ENCODE measurements at regions not wholly inside any gene's neighbourhood (a gene's known extent, or its start where the extent isn't known, plus 50 kb on each side); places are given as distances from the start of the nearest gene placed in this dataset.
"Not testable (repeated sequence)": the region's sequence is repeated elsewhere in the genome, so short reads cannot be mapped to it uniquely, and the experiment has no call there.

DNA sequence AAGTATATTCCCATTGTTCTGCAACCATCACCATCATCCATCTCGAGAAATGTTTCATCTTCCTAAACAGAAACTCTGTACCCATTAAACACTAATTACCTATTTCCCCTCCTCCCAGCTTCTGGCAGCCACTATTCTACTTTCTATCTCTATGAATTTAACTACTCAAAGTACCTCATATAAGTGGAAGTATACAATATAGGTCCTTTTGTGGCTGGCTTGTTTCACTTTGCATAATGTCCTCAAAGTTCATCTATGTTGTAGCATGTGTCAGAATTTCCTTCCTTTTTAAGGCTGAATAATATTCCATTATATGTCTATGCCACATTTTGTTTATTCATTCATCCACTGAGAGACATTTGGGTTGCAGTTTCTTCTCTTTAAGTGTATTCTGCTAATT lies 159.4 kb downstream of the KCNRG start:
- H3K9ac ChIP-seq (ENCODE audit: insufficient read depth, low read length) = no peak overlapping the region
- H2AFZ ChIP-seq (ENCODE audit: low read length) = no peak overlapping the region
- H3K9me3 ChIP-seq (ENCODE audit: control insufficient read depth, insufficient read depth, low read depth, low read length) = no peaks in the 10 kb centered on the region
- H3K27me3 ChIP-seq (ENCODE audit: control insufficient read depth, insufficient read depth, low read length) = no peaks in the 10 kb centered on the region
- DNase-seq (ENCODE audit: low read depth in 2 of 2) = no peak
- no peaks in the 10 kb centered on the region for H3K79me2 ChIP-seq (ENCODE audit: control insufficient read depth, insufficient read depth, low read length)
- no peak overlapping the region for H3K4me3 ChIP-seq (replicated peaks in 1 of 4; ENCODE audit: control extremely low read depth in 1 of 4, insufficient read depth in 1 of 4, low read depth in 3 of 4, low read length in 4 of 4)
- H3K4me2 ChIP-seq (ENCODE audit: extremely low read depth, insufficient read depth, low read length) = no peak overlapping the region
- no peaks in the 10 kb centered on the region for H3K36me3 ChIP-seq (ENCODE audit: control insufficient read depth, insufficient read depth, low read length)
- H3K27ac ChIP-seq (ENCODE audit: insufficient read depth, low read length) = no peak overlapping the region
- H4K20me1 ChIP-seq (ENCODE audit: control insufficient read depth, extremely low read depth, insufficient read depth, low read length) = no peaks in the 10 kb centered on the region
- no peaks in the 10 kb centered on the region for H3K4me1 ChIP-seq (ENCODE audit: control insufficient read depth, extremely low read depth, insufficient read depth, low read length)
- no peak for TF ChIP-seq EZH2 (IDR thresholded peaks at IDR 0.05; ENCODE audit: low read length, missing control alignments)
- TF ChIP-seq, protein P1, sequence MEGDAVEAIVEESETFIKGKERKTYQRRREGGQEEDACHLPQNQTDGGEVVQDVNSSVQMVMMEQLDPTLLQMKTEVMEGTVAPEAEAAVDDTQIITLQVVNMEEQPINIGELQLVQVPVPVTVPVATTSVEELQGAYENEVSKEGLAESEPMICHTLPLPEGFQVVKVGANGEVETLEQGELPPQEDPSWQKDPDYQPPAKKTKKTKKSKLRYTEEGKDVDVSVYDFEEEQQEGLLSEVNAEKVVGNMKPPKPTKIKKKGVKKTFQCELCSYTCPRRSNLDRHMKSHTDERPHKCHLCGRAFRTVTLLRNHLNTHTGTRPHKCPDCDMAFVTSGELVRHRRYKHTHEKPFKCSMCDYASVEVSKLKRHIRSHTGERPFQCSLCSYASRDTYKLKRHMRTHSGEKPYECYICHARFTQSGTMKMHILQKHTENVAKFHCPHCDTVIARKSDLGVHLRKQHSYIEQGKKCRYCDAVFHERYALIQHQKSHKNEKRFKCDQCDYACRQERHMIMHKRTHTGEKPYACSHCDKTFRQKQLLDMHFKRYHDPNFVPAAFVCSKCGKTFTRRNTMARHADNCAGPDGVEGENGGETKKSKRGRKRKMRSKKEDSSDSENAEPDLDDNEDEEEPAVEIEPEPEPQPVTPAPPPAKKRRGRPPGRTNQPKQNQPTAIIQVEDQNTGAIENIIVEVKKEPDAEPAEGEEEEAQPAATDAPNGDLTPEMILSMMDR (conservative IDR thresholded peaks at IDR 0.05 in 1 of 2, IDR thresholded peaks at IDR 0.05 in 1 of 2; ENCODE audit: low read depth in 1 of 2, low read length in 2 of 2) = no peak

DNA sequence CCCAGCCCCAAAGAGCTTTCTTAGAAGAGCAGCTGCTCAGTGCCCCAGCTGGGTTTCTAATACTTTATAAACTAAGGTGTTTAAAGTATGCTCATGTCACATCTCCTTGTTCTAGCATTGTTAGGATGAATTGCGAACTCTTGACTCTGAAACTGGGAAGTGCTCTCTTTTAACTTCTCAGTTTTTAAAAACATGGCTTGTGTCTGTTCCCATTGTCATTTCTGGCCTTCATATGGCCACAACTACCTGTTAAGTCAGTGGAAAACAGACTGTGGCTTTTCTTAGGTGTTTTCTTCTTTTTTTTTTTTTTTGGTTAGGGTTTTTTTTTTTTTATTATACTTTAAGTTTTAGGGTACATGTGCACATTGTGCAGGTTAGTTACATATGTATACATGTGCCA lies 164.7 kb downstream of the KCNRG start:
- H3K9me3 ChIP-seq (ENCODE audit: control insufficient read depth, insufficient read depth, low read depth, low read length) = no peaks in the 10 kb centered on the region
- no peaks in the 10 kb centered on the region for H3K36me3 ChIP-seq (ENCODE audit: control insufficient read depth, insufficient read depth, low read length)
- no peak overlapping the region for H3K9ac ChIP-seq (ENCODE audit: insufficient read depth, low read length)
- no peak overlapping the region for H3K4me2 ChIP-seq (ENCODE audit: extremely low read depth, insufficient read depth, low read length)
- H3K27ac ChIP-seq (ENCODE audit: insufficient read depth, low read length) = no peak overlapping the region
- H3K4me1 ChIP-seq (ENCODE audit: control insufficient read depth, extremely low read depth, insufficient read depth, low read length) = no peaks in the 10 kb centered on the region
- no peaks in the 10 kb centered on the region for H3K27me3 ChIP-seq (ENCODE audit: control insufficient read depth, insufficient read depth, low read length)
- no peak for DNase-seq (ENCODE audit: low read depth in 2 of 2)
- H3K4me3 ChIP-seq (replicated peaks in 1 of 4; ENCODE audit: control extremely low read depth in 1 of 4, insufficient read depth in 1 of 4, low read depth in 3 of 4, low read length in 4 of 4) = no peak overlapping the region
- H4K20me1 ChIP-seq (ENCODE audit: control insufficient read depth, extremely low read depth, insufficient read depth, low read length) = no peaks in the 10 kb centered on the region
- no peaks in the 10 kb centered on the region for H3K79me2 ChIP-seq (ENCODE audit: control insufficient read depth, insufficient read depth, low read length)
- H2AFZ ChIP-seq (ENCODE audit: low read length) = no peak overlapping the region
- TF ChIP-seq, protein P1 (conservative IDR thresholded peaks at IDR 0.05 in 1 of 2, IDR thresholded peaks at IDR 0.05 in 1 of 2; ENCODE audit: low read depth in 1 of 2, low read length in 2 of 2) = no peak
- no peak for TF ChIP-seq EZH2 (IDR thresholded peaks at IDR 0.05; ENCODE audit: low read length, missing control alignments)

DNA sequence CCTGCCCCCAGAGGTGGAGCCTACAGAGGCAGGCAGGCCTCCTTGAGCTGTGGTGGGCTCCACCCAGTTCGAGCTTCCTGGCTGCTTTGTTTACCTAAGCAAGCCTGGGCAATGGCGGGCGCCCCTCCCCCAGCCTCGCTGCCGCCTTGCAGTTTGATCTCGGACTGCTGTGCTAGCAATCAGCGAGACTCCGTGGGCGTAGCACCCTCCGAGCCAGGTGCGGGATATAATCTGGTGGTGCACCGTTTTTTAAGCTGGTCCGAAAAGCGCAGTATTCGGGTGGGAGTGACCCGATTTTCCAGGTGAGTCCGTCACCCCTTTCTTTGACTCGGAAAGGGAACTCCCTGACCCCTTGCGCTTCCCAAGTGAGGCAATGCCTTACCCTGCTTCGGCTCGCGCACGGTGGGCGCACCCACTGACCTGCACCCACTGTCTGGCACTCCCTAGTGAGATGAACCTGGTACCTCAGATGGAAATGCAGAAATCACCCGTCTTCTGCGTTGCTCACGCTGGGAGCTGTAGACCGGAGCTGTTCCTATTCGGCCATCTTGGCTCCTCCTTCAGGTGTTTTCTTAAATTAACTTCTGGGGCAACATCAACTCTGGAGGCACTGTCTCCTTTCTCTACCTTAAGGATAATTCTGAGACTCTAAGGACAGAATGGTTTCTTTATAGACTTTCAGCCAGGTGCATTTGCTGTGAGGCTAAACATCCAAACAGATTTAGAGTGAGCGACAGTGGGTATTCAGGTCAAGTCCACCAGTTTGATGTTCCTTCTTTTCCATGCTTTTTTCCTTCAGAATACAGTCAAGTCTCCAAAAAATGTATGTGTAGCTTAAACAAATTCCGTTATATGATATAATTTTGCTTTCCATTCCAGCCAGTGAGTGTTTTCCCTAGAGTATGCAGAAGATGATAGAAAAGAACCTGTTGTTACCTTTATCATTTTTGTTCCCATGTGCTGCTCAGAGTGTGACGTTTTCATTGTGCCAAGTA lies 170.8 kb downstream of the KCNRG start:
- not testable (repeated sequence) for H3K4me1 ChIP-seq (ENCODE audit: control insufficient read depth, extremely low read depth, insufficient read depth, low read length); H3K36me3 ChIP-seq (ENCODE audit: control insufficient read depth, insufficient read depth, low read length); H3K4me3 ChIP-seq (replicated peaks in 1 of 4; ENCODE audit: control extremely low read depth in 1 of 4, insufficient read depth in 1 of 4, low read depth in 3 of 4, low read length in 4 of 4); DNase-seq (ENCODE audit: low read depth in 2 of 2); H3K27me3 ChIP-seq (ENCODE audit: control insufficient read depth, insufficient read depth, low read length); H3K9me3 ChIP-seq (ENCODE audit: control insufficient read depth, insufficient read depth, low read depth, low read length); H3K27ac ChIP-seq (ENCODE audit: insufficient read depth, low read length); H3K4me2 ChIP-seq (ENCODE audit: extremely low read depth, insufficient read depth, low read length); H3K9ac ChIP-seq (ENCODE audit: insufficient read depth, low read length); H4K20me1 ChIP-seq (ENCODE audit: control insufficient read depth, extremely low read depth, insufficient read depth, low read length); H2AFZ ChIP-seq (ENCODE audit: low read length); H3K79me2 ChIP-seq (ENCODE audit: control insufficient read depth, insufficient read depth, low read length)

All from fibroblast of lung (primary cell).